ENCODE measurements at regions not wholly inside any gene's neighbourhood (a gene's known extent, or its start where the extent isn't known, plus 50 kb on each side); places are given as distances from the start of the nearest gene placed in this dataset.

DNA sequence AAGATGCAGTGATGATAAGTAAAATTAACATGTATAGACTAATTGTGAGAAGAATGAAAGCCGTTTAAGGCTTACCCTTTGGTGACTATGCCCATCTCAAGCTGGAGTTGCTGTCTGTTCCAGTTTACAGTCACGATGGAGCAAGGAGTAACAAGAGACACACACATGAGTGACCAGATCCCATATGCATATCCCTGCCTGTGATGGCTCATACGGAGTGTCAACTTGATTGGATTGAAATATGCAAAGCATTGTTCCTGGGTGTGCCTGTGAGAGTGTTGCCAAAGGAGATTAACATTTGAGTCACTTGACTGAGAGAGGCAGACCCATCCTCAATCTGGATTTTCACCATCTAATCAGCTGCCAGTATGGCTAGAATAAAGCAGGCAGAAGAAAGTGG is 786.8 kb downstream of the FAM181B start:
- Mint-ChIP-seq H3K27ac (no peak overlapping the region), H3K4me1 (ENCODE audit: low read depth) (peaks cover 2% of the 10 kb centered on the region), H3K4me3 (ENCODE audit: low read depth) (no peak overlapping the region), H3K36me3 (ENCODE audit: insufficient read depth) (no peaks in the 10 kb centered on the region), H3K27me3 (no peaks in the 10 kb centered on the region), H3K9me3 (ENCODE audit: low read depth) (no peaks in the 10 kb centered on the region)
- no peak for DNase-seq (ENCODE audit: low spot score, unreplicated experiment)
- TF ChIP-seq, protein P1, sequence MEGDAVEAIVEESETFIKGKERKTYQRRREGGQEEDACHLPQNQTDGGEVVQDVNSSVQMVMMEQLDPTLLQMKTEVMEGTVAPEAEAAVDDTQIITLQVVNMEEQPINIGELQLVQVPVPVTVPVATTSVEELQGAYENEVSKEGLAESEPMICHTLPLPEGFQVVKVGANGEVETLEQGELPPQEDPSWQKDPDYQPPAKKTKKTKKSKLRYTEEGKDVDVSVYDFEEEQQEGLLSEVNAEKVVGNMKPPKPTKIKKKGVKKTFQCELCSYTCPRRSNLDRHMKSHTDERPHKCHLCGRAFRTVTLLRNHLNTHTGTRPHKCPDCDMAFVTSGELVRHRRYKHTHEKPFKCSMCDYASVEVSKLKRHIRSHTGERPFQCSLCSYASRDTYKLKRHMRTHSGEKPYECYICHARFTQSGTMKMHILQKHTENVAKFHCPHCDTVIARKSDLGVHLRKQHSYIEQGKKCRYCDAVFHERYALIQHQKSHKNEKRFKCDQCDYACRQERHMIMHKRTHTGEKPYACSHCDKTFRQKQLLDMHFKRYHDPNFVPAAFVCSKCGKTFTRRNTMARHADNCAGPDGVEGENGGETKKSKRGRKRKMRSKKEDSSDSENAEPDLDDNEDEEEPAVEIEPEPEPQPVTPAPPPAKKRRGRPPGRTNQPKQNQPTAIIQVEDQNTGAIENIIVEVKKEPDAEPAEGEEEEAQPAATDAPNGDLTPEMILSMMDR (IDR thresholded peaks at IDR 0.05; ENCODE audit: unreplicated experiment) = no peak

DNA sequence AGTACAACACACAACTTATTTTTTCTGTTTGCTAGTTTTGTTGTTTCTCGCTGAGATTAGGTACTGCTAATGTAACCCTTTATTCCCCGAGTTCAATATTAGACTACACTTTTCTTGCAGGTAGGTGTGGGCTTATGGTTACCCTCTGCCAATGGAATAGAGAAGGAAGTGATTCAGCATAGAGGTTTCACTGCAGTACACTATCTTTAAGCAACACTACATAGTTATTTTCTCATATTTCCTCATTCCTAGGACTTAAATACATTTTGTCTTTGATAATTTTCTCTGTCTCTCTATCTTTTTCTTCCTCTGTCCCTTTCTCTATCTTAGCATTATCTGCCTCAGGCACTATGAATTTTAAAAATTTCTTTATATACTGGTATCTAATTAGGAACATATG is 791.0 kb downstream of the FAM181B start:
- Mint-ChIP-seq H3K27me3 (no peaks in the 10 kb centered on the region), H3K4me3 (ENCODE audit: low read depth) (no peak overlapping the region), H3K4me1 (ENCODE audit: low read depth) (no peaks in the 10 kb centered on the region), H3K9me3 (ENCODE audit: low read depth) (no peaks in the 10 kb centered on the region), H3K36me3 (ENCODE audit: insufficient read depth) (no peaks in the 10 kb centered on the region), H3K27ac (no peak overlapping the region)
- no peak for DNase-seq (ENCODE audit: low spot score, unreplicated experiment)
- TF ChIP-seq, protein P1 (IDR thresholded peaks at IDR 0.05; ENCODE audit: unreplicated experiment) = no peak

DNA sequence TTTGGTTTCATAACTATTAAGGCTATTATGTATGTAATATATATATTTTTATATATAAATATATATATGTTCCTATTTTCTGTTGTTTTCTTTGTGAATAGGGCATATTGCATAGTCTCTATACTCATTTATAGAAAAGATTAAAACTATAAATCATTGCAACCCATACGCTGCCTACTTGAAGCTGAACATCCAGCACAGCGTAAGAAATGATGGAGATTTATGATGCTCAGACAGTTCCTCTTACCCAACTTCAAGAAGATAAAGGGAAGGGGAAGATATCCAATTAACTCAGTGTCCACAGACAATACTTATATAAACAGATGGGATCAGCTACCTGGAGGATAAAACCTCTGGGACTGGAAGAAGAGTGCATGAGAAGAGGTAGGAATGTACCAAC is 791.7 kb downstream of the FAM181B start:
- no peak for DNase-seq (ENCODE audit: low spot score, unreplicated experiment)
- Mint-ChIP-seq H3K9me3 (ENCODE audit: low read depth) (no peaks in the 10 kb centered on the region), H3K4me1 (ENCODE audit: low read depth) (no peaks in the 10 kb centered on the region), H3K27me3 (no peaks in the 10 kb centered on the region), H3K36me3 (ENCODE audit: insufficient read depth) (no peaks in the 10 kb centered on the region), H3K4me3 (ENCODE audit: low read depth) (no peak overlapping the region), H3K27ac (no peak overlapping the region)
- TF ChIP-seq, protein P1 (IDR thresholded peaks at IDR 0.05; ENCODE audit: unreplicated experiment) = no peak

DNA sequence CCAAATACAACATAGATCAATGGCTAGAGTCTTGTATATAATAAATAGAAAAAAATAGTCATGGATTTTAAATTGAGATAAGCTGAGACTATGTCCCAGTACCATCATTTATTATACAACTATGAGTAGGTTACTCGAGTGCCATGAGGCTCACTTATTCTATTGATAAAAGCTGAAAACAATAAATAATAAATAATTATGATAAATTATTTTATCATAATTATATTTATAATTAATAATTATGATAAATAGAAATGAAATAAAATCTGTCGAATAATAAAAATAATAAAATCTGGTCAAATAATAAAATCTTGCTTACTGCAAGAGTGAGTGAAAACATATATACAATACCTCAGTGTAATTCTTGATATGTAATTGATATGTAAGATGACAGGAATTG is 801.4 kb downstream of the FAM181B start:
- TF ChIP-seq, protein P1 (IDR thresholded peaks at IDR 0.05; ENCODE audit: unreplicated experiment) = no peak
- no peak for DNase-seq (ENCODE audit: low spot score, unreplicated experiment)
- Mint-ChIP-seq H3K36me3 (ENCODE audit: insufficient read depth) (no peaks in the 10 kb centered on the region), H3K9me3 (ENCODE audit: low read depth) (no peaks in the 10 kb centered on the region), H3K4me1 (ENCODE audit: low read depth) (no peaks in the 10 kb centered on the region), H3K27me3 (peaks cover 3% of the 10 kb centered on the region), H3K4me3 (ENCODE audit: low read depth) (no peak overlapping the region), H3K27ac (no peak overlapping the region)

DNA sequence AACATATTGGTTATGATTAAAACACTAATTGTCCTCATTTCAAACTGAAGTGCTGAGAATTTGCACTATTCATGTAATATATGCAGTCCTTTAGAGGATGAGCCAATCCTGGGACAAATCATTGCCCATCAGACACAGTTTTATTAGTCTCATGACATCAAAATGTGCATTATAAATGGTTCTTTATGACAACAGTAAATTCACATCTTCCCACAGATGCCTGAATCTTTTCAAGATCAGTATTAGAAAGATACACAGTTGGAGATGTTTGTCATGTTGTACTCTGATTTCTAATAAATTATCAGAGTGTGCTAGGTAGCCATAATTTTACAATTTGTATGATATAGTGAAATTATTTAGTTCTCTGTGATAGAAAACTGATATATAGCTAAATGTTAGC is 813.5 kb downstream of the FAM181B start:
- H3K9me3 Mint-ChIP-seq (ENCODE audit: low read depth) = no peaks in the 10 kb centered on the region
- no peak overlapping the region for H3K27ac Mint-ChIP-seq
- no peaks in the 10 kb centered on the region for H3K4me1 Mint-ChIP-seq (ENCODE audit: low read depth)
- DNase-seq (ENCODE audit: low spot score, unreplicated experiment) = no peak
- no peaks in the 10 kb centered on the region for H3K36me3 Mint-ChIP-seq (ENCODE audit: insufficient read depth)
- H3K27me3 Mint-ChIP-seq = no peaks in the 10 kb centered on the region
- TF ChIP-seq, protein P1 (IDR thresholded peaks at IDR 0.05; ENCODE audit: unreplicated experiment) = no peak
- no peak overlapping the region for H3K4me3 Mint-ChIP-seq (ENCODE audit: low read depth)

Measured in progenitor cell of endocrine pancreas (in vitro differentiated cells).